ENCODE measurements at regions not wholly inside any gene's neighbourhood (a gene's known extent, or its start where the extent isn't known, plus 50 kb on each side); places are given as distances from the start of the nearest gene placed in this dataset.

GRCh38 chr3:87122766-87123165 is 104.3 kb upstream of the CHMP2B start:
- TF ChIP-seq CTCF (conservative IDR thresholded peaks at IDR 0.05; ENCODE audit: low read length) (no peak), EZH2phosphoT487 (IDR thresholded peaks at IDR 0.05; ENCODE audit: borderline replicate concordance, low read depth, low read length) (no peak)

Measured in OCI-LY7 (cell line).